Activated T-cell treated with anti-CD3 and anti-CD28 coated beads for 24 hours (primary cell): ENCODE measurements at regions not wholly inside any gene's neighbourhood (a gene's known extent, or its start where the extent isn't known, plus 50 kb on each side); places are given as distances from the start of the nearest gene placed in this dataset.

ENCODE experiments used
- DNase-seq: peaks from one replicate; pipeline ENCODE4 v3.0.0-alpha.2; 2020; ENCODE audit warnings: low read depth

DNA sequence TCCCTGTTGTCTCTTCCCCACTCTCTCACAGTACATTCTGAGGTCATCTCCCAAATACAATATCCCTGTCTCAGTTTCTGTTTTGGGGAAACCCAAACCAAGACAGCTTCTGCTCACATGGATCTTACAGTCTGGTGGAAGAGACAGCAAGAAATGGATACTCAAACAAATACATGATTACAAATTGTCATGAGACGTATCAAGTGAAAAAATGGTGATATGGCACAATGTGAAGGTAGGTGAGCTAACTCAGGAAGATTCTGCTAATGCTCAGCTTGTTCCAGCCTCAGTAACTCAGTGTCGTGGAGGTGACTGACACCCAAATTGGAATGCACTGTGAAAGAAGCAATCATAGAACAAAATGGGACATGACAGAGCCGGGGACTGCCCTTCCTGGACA, 68.3 kb downstream of the CHST1 start:
- no peak for DNase-seq

- DNase-seq = no peak
These were observed 68.9 kb downstream of the CHST1 start for GRCh38 chr11:45596571-45596970.

DNA sequence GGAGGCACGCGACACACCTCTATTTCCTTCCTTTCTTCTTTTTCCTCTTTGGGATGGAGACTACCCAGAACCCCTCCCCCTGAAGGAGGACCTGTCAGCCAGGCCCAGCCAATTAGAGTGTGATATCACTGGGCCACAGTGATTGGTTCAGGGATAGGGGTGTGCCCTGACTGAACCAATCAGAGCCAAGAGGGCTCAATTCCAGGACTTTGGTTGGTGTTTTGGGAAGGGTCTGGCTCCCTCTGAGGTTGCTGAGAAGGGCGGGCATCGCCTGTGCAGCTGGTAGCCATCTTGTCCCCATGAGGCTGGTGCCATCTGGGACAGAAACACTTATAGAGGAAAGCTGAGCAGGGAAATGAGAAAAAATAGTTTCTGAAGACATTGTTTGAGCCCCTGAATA, 71.4 kb downstream of the CHST1 start:
- DNase-seq = no peak

DNA sequence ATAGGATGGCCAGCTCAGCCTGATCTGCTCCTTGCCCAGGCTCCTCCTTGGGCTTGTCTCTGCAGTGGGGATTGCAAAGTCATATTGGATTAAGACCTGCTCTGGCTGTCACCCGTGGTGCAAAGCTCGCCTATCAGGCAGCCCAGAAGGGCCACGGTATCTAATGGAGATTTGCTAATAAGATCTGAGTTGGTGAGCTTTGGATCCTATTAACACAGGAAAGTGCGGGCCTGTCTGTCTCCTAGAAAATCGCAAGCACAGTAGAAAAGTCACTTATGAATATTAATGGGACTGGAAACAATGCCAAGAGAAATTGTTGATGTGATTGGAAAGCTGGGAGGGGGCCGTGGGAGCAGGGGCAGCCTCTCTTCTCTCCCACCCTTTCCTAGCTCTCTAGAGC, 72.8 kb downstream of the CHST1 start:
- no peak for DNase-seq

DNA sequence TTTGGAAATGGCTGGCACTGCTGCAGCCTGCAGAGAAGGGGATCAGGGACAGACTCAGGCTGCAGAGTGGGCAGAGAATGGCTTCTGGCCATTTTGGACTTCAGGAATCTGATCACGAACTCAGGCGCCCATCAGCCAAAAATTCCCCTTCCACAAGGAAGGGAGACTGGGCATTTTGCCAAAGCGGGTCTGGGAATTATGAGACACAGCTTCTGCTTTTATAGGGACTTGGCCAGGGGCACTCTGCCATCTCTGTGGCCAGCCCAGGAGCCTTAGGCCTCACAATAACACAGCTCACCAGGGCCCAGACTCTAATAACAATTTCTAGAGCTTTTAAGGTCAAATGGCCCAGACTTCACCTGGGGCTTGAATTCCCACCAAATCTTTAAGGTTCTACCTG, 74.7 kb downstream of the CHST1 start:
- DNase-seq = no peak

DNA sequence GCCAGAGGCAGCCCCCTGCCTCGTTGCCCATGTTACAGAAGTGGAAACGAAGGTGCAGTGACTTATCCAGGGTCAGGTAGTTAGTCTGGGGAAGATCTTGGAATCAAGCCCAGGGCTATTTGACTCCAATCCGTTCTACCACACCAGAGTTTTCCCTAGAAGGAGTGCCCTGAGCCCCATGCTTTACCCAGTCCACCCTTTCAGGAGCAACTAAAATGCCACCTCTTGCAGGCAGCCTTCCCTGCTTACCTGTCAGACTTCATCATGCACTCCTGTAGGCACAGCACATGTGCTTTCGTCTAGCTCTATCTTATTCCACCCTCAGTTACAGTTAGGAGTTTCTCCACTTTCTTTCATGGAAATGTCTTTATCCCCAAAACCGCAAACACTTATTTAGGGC, 80.2 kb downstream of the CHST1 start:
- DNase-seq = no peak

GRCh38 chr11:45583981-45584566, 81.3 kb downstream of the CHST1 start:
- DNase-seq = no peak

DNA sequence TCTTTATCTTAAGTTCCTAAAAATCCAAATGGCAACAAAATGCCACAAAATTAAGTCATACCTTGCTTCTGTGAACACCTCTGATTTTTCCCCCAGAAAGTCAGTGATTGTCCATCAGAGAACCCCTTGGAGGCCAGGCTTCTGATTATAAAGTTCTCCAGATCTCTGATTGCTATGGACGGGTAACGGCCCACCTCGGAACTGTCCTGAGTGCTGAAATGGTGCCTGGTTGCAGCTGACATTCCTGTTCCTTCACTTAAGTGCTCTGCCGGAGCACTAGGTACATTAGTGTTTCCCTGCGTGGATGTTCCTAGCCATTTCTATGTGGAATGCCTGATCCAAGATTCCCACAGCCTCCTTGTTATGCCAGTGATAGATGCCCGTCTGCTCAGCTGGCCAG, 85.0 kb downstream of the CHST1 start:
- no peak for DNase-seq

- DNase-seq = no peak
These were observed 87.1 kb downstream of the CHST1 start for GRCh38 chr11:45578316-45578715.

- no peak for DNase-seq
These were observed 87.7 kb downstream of the CHST1 start for GRCh38 chr11:45577752-45578151.

GRCh38 chr11:45576461-45577215, 88.8 kb downstream of the CHST1 start:
- DNase-seq = no peak

DNA sequence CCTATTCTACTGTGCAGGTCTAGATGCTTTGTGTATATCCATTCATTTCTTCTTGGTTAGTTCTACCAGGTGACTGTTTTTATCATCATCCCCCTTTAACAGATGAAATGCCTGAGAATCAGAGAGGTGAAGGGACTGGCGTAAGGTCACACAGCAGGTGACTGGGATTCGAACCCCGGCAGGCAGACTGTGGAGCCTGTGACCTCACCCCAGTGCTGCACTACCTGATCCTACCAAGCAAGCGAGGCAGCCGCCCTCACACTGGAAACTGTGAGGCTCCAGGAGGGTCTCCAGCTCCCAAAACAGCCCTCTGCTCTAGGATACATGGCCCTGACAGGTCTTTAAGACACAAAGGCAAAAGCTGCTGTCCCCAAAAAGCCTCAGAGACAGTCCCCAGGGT, 91.7 kb downstream of the CHST1 start:
- no peak for DNase-seq

- no peak for DNase-seq
These were observed 92.9 kb downstream of the CHST1 start for GRCh38 chr11:45572354-45573123.

DNA sequence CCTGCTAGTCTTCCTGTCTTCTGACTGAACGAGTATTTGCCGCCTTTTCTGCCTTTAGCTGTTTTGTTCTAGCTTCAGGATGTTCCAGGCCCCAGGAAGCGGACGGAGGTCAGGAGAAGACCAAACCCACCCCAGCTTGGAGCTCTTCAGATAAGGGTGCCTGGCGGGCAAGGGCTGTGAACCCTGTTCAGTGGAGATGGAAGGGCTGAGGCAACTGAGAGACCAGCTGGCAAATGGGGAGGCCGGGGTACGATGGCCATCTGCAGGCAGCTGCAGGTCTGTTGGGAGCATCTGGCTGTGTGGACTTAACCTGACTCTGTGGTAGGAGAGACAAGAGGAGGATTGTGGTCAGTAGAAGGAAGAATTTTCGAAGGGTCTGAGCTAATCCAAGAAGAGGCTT, 95.6 kb downstream of the CHST1 start:
- DNase-seq = no peak

DNA sequence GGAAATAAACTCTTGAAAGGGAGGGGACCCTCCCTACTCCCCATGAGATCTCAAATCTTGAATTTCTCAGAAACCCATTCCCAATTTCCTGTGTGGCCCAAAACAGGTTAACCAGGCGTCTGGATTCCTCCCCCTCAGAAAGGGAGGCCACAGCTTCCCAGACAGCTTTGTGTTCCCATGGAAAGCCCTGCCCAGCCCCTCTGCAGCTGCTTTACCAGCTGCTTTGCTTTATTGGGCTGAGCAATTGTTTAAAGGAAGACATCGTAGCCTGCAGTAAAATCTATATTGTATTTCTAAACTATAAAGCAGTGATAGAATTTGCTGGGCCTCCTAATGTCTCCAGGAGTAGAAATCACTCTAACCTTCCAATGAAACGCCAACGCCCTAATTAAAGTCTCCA, 97.4 kb downstream of the CHST1 start:
- no peak for DNase-seq

- DNase-seq = no peak
These were observed 99.9 kb downstream of the CHST1 start for GRCh38 chr11:45565446-45565988.

GRCh38 chr11:45563810-45564209, 101.6 kb downstream of the CHST1 start:
- no peak for DNase-seq

DNA sequence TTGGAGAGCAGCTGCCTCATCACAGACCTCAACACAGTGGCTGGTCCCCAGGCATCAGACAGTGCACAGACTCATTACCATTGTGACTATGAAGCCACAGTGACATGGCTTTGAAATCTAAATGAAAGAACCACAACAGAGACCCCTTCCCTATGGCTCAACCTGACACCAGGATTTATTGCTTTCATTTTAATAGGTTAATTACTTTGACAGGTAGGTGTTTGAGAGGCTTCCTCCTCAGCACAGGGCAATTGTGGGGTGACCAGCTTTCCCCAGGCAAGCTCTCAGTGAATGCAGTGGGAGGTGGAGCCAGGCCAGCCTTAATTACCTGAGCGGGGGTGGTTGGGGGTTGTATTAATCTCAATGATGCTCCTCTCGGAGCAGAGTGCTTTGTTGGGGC, 102.3 kb downstream of the CHST1 start:
- no peak for DNase-seq

- DNase-seq = no peak
These were observed 104.5 kb downstream of the CHST1 start for GRCh38 chr11:45560913-45561281.

DNA sequence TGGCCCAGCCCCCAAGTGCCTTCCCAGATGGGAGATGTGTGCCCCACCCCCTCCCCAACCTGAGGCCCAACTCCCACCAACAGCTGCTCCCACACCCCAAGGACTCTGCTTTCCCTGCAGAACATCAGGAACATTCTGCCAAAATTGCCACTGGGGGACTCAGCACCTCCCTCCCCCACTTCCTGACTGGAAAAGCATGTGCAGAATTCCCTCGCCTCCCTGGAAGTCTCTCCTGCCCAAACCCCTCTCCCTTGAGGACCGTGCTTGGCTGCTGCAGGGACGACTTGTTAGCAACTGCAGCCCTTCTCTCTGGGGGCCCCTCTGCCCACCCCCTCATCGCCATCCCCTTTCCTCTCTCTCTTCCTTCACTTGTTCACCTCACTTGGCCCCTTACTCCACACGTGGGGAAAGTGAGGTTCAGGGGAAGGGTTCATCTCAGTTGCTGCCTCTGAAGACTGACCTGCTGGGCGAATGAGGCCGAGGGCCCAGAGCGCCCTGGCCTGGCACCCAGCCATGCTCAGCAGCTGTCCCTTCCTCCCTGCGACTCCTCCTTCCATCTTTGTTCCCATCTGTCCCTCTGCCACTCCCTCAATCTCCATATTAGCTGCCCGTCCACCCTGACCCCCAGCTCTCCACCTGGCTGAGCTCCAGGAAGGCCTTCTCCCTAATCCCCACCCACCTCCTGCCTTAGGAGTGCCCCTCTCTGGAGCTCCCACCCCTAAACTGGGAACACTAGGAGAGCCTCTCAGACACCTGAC, 105.1 kb downstream of the CHST1 start:
- DNase-seq = no peak

- DNase-seq = no peak
These were observed 108.3 kb downstream of the CHST1 start for GRCh38 chr11:45556851-45557707.
